K562 (cell line): ENCODE measurements at regions not wholly inside any gene's neighbourhood (a gene's known extent, or its start where the extent isn't known, plus 50 kb on each side); places are given as distances from the start of the nearest gene placed in this dataset.

ENCODE experiments used
- CHD1 ChIP-seq: fragments of 200-600 bp; sonication (generic); IDR thresholded peaks from one replicate; pipeline ENCODE4 v1.6.1; 2012; ENCODE audit warnings: mild to moderate bottlenecking, moderate library complexity, low read length, inconsistent platforms
- FOXP1 ChIP-seq: sonication (generic); formaldehyde crosslinking; IDR thresholded peaks from 2 replicates; pipeline ENCODE4 v1.8.0; 2022; ENCODE audit warnings: mild to moderate bottlenecking, missing genetic modification reagents
- POLR2A ChIP-seq: fragments of 450-650 bp; conservative IDR thresholded peaks from 2 replicates; pipeline ENCODE4 v1.6.1; 2016
- PTBP1 ChIP-seq: fragments of 200-400 bp; formaldehyde crosslinking; IDR thresholded peaks from 2 replicates; pipeline ENCODE4 v1.6.1; 2017; ENCODE audit warnings: low read depth, low read length
- SAP30 ChIP-seq: fragments of 200-600 bp; sonication (generic); IDR thresholded peaks from 2 replicates; pipeline ENCODE4 v1.6.1; 2012; ENCODE audit warnings: borderline replicate concordance, low read depth, mild to moderate bottlenecking, moderate library complexity, low read length, control low read depth, inconsistent platforms; ENCODE audit not compliant: insufficient read depth, poor library complexity, severe bottlenecking
- TF ChIP-seq, protein P1 (sequence below): IDR thresholded peaks from 3 replicates; pipeline ENCODE4 v1.6.1; 2011; ENCODE audit warnings: borderline replicate concordance, mild to moderate bottlenecking; ENCODE audit not compliant: insufficient read length, insufficient read depth
- TF ChIP-seq, protein P2 (sequence below), 3 experiments: IDR thresholded peaks in 2 of 3; conservative IDR thresholded peaks in 1 of 3; 2 replicates each; pipeline ENCODE4 v1.5.1; 2011 to 2012; ENCODE audit warnings: low read length in 3 of 3, mild to moderate bottlenecking in 3 of 3, control low read depth in 2 of 3, improper control_type of control experiment in 1 of 3, inconsistent platforms in 1 of 3, low read depth in 1 of 3, mixed read lengths in 1 of 3, moderate library complexity in 1 of 3; ENCODE audit not compliant: insufficient read depth in 2 of 3
- TF ChIP-seq, protein P3 (sequence below): sonication (generic); formaldehyde crosslinking; IDR thresholded peaks from 2 replicates; pipeline ENCODE4 v1.8.0; 2022; ENCODE audit warnings: mild to moderate bottlenecking, missing genetic modification reagents

DNA sequence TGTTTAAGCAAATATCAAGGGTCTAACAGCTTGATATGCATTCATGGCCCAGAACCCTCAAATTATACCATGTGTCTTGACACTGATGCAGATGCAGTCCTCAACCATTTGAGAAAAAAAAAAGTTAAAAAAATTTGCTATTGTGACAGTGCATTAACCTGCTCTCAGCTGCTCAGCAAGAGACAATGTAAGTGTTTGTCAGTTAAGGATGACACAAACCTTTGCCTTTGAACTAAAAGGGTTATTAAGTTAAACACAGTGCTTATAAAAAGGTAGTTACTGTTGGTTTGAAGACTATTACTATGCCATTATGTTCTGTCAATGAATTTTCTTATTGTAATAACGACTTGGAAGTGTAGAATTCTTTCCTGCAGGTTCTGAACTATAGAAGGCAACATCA, 655.6 kb upstream of the NEGR1 start:
- TF ChIP-seq, protein P1, sequence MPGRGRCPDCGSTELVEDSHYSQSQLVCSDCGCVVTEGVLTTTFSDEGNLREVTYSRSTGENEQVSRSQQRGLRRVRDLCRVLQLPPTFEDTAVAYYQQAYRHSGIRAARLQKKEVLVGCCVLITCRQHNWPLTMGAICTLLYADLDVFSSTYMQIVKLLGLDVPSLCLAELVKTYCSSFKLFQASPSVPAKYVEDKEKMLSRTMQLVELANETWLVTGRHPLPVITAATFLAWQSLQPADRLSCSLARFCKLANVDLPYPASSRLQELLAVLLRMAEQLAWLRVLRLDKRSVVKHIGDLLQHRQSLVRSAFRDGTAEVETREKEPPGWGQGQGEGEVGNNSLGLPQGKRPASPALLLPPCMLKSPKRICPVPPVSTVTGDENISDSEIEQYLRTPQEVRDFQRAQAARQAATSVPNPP = no peak
- TF ChIP-seq, protein P2, sequence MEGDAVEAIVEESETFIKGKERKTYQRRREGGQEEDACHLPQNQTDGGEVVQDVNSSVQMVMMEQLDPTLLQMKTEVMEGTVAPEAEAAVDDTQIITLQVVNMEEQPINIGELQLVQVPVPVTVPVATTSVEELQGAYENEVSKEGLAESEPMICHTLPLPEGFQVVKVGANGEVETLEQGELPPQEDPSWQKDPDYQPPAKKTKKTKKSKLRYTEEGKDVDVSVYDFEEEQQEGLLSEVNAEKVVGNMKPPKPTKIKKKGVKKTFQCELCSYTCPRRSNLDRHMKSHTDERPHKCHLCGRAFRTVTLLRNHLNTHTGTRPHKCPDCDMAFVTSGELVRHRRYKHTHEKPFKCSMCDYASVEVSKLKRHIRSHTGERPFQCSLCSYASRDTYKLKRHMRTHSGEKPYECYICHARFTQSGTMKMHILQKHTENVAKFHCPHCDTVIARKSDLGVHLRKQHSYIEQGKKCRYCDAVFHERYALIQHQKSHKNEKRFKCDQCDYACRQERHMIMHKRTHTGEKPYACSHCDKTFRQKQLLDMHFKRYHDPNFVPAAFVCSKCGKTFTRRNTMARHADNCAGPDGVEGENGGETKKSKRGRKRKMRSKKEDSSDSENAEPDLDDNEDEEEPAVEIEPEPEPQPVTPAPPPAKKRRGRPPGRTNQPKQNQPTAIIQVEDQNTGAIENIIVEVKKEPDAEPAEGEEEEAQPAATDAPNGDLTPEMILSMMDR (IDR thresholded peaks at IDR 0.05 in 2 of 3, conservative IDR thresholded peaks at IDR 0.05 in 1 of 3; ENCODE audit: insufficient read depth in 2 of 3, low read depth in 1 of 3, low read length in 3 of 3) = no peak
- no peak for TF ChIP-seq SAP30
- no peak for TF ChIP-seq CHD1
- TF ChIP-seq FOXP1 (CRISPR knock-in tag) = no peak
- no peak for TF ChIP-seq POLR2A
- TF ChIP-seq, protein P3, sequence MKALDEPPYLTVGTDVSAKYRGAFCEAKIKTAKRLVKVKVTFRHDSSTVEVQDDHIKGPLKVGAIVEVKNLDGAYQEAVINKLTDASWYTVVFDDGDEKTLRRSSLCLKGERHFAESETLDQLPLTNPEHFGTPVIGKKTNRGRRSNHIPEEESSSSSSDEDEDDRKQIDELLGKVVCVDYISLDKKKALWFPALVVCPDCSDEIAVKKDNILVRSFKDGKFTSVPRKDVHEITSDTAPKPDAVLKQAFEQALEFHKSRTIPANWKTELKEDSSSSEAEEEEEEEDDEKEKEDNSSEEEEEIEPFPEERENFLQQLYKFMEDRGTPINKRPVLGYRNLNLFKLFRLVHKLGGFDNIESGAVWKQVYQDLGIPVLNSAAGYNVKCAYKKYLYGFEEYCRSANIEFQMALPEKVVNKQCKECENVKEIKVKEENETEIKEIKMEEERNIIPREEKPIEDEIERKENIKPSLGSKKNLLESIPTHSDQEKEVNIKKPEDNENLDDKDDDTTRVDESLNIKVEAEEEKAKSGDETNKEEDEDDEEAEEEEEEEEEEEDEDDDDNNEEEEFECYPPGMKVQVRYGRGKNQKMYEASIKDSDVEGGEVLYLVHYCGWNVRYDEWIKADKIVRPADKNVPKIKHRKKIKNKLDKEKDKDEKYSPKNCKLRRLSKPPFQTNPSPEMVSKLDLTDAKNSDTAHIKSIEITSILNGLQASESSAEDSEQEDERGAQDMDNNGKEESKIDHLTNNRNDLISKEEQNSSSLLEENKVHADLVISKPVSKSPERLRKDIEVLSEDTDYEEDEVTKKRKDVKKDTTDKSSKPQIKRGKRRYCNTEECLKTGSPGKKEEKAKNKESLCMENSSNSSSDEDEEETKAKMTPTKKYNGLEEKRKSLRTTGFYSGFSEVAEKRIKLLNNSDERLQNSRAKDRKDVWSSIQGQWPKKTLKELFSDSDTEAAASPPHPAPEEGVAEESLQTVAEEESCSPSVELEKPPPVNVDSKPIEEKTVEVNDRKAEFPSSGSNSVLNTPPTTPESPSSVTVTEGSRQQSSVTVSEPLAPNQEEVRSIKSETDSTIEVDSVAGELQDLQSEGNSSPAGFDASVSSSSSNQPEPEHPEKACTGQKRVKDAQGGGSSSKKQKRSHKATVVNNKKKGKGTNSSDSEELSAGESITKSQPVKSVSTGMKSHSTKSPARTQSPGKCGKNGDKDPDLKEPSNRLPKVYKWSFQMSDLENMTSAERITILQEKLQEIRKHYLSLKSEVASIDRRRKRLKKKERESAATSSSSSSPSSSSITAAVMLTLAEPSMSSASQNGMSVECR = no peak
- TF ChIP-seq PTBP1 = no peak
